ES-I3 (cell line): ENCODE measurements at regions not wholly inside any gene's neighbourhood (a gene's known extent, or its start where the extent isn't known, plus 50 kb on each side); places are given as distances from the start of the nearest gene placed in this dataset.
"Not testable (repeated sequence)": the region's sequence is repeated elsewhere in the genome, so short reads cannot be mapped to it uniquely, and the experiment has no call there.

Experiments used
- H3K36me3 ChIP-seq: 2 replicates; pipeline ENCODE4 v1.6.1; 2013; ENCODE audit warnings: mild to moderate bottlenecking, low read length, control low read depth, moderate library complexity; ENCODE audit not compliant: insufficient read depth
- H3K4me1 ChIP-seq: 2 replicates; pipeline ENCODE4 v1.6.1; 2013; ENCODE audit warnings: mild to moderate bottlenecking, control low read depth, low read length; ENCODE audit not compliant: insufficient read depth
- H3K9ac ChIP-seq: 2 replicates; pipeline ENCODE4 v1.6.1; 2013; ENCODE audit warnings: low read depth, mild to moderate bottlenecking, low read length, moderate library complexity
- H3K9me3 ChIP-seq: 2 replicates; pipeline ENCODE4 v1.6.1; 2013; ENCODE audit warnings: mild to moderate bottlenecking, low read length, moderate library complexity; ENCODE audit not compliant: control insufficient read depth, insufficient read depth

DNA sequence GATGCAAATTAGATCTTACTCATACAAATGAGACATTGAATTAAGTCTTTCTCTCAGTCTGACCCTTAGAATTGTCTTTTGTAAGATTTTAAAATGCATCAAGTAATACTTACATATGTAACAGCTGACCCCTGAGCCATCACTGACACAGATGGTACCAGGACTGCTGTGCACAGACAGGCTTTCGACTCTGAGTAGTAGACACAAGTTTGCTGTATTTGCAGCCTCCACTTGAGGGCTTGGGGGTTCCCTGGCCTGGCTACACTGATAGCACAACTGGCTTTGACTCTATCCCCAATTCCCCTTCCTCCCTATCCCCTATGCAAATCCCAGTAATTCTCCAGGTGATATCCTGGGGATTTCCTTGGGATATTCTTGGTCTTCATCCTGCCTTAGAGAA lies 200.7 kb downstream of the RPIA start:
- Histone ChIP-seq H3K9me3 (no peaks in the 10 kb centered on the region), H3K4me1 (no peaks in the 10 kb centered on the region), H3K9ac (no peak overlapping the region), H3K36me3 (no peaks in the 10 kb centered on the region)

DNA sequence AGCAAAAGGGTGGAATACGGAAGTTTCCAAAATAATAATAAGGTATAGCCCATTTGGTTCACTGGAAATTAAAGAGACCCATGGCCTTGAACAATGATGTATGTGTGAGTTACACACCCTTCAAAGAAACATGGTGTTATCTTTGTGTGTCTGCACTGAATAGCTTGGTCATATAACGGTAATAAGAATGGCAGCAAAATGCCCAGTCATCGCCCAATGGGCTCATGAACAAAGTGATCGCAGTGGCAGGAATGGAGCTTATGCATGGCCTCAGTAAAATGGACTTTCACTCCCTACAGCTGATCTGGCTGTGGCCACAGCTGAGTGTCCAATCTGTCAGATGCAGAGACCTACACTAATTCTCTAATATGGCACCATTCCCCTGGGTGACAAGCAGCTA lies 201.3 kb downstream of the RPIA start:
- no peaks in the 10 kb centered on the region for H3K36me3 ChIP-seq
- no peak overlapping the region for H3K9ac ChIP-seq
- H3K9me3 ChIP-seq = no peaks in the 10 kb centered on the region
- H3K4me1 ChIP-seq = no peaks in the 10 kb centered on the region

DNA sequence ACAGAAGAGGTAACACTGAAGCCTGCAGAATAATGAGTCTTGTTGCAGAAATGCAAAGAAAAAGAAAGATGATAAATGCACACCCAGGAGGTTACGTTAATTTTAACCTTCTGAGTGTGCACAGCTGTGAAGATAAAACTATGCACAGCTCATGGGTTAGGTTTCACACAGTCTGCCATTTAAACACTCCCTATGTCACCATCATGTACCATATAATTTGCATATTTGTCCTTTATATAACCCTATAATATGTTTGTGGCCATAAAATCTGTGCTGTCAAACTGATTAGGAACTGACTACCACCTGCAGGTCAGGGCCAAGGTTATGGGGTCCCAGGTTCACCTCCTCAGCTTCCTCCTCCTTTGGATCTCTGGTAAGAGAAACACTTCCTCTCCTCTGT lies 205.5 kb downstream of the RPIA start:
- no peaks in the 10 kb centered on the region for H3K4me1 ChIP-seq
- no peaks in the 10 kb centered on the region for H3K9me3 ChIP-seq
- no peaks in the 10 kb centered on the region for H3K36me3 ChIP-seq
- no peak overlapping the region for H3K9ac ChIP-seq

- Histone ChIP-seq H3K4me1 (no peaks in the 10 kb centered on the region), H3K36me3 (no peaks in the 10 kb centered on the region), H3K9ac (no peak overlapping the region), H3K9me3 (no peaks in the 10 kb centered on the region)
Observed at GRCh38 chr2:88897715-88898114, 206.2 kb downstream of the RPIA start.

- Histone ChIP-seq H3K9ac (no peak overlapping the region), H3K36me3 (no peaks in the 10 kb centered on the region), H3K9me3 (no peaks in the 10 kb centered on the region), H3K4me1 (no peaks in the 10 kb centered on the region)
Observed at GRCh38 chr2:88903749-88904353, 212.4 kb downstream of the RPIA start.

GRCh38 chr2:88913280-88913679 lies 221.8 kb downstream of the RPIA start:
- H3K9ac ChIP-seq = no peak overlapping the region
- H3K9me3 ChIP-seq = no peaks in the 10 kb centered on the region
- H3K36me3 ChIP-seq = no peaks in the 10 kb centered on the region
- no peaks in the 10 kb centered on the region for H3K4me1 ChIP-seq

DNA sequence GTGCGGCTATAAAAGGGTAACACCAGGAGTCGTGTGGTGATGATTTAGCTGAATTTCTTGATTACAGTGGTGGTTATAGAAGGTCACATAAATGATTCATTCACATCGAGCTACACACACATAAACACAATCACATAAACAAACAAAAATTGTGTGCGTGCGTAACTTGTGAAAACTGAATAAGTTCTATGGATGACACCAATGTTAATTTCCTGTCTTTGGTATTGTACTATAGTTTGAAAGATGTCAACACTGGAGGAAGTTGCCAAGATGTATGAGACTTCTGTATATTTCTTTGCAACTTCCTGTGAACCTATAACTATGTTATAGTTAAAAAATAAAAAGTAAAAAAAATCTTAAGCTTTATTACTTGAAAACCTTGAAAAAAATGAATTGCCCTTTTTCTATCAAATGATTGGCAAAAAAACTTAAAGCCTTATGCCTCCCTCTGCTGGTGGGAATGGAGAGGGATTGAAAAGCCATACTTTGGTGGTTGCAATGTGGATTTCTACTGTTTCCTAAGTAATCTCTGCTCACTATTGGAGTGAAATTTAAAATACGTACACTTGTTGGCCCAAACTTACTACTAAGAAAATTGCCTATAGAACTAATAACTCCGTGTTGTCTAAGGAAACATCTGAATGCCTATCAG lies 227.7 kb downstream of the RPIA start:
- Histone ChIP-seq H3K36me3 (no peaks in the 10 kb centered on the region), H3K9ac (no peak overlapping the region), H3K9me3 (no peaks in the 10 kb centered on the region), H3K4me1 (no peaks in the 10 kb centered on the region)

DNA sequence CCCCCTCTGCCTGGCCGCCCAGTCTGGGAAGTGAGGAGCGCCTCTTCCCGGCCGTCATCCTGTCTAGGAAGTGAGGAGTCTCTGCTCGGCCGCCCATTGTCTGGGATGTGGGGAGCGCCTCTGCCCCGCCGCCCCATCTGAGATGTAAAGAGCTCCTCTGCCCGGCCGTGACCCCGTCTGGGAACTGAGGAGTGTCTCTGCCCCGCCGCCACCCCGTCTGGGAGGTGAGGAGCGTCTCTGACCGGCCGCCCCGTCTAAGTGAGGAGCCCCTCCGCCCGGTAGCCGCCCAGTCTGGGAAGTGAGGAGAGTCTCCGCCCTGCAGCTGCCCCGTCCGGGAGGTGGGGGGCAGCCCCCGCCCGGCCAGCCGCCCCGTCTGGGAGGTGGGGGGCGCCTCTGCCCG lies 228.9 kb downstream of the RPIA start:
- not testable (repeated sequence) for H3K9me3 ChIP-seq, H3K4me1 ChIP-seq, H3K9ac ChIP-seq, H3K36me3 ChIP-seq

DNA sequence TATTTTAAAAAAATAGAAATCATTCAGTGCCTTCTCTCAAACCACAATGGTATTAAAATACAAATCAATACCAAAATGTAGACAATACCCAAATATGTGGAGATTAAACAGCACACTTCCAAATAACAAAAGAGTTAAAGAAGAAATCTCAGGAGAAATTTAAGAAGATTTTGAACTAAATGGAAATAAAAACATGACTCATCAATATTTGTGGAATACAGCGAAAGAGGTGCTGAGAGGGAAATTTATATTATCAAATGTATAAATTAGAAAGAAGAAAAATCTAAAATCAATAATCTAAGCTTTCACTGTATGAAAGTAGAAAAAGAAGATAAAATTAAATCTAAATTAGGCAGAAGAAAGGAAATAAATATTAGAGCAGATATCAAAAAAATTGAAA lies 233.1 kb downstream of the RPIA start:
- Histone ChIP-seq H3K4me1 (no peaks in the 10 kb centered on the region), H3K36me3 (no peaks in the 10 kb centered on the region), H3K9me3 (no peaks in the 10 kb centered on the region), H3K9ac (no peak overlapping the region)

- H3K4me1 ChIP-seq = no peaks in the 10 kb centered on the region
- H3K36me3 ChIP-seq = no peaks in the 10 kb centered on the region
- no peaks in the 10 kb centered on the region for H3K9me3 ChIP-seq
- H3K9ac ChIP-seq = no peak overlapping the region
Observed at GRCh38 chr2:88925770-88926462, 234.4 kb downstream of the RPIA start.

DNA sequence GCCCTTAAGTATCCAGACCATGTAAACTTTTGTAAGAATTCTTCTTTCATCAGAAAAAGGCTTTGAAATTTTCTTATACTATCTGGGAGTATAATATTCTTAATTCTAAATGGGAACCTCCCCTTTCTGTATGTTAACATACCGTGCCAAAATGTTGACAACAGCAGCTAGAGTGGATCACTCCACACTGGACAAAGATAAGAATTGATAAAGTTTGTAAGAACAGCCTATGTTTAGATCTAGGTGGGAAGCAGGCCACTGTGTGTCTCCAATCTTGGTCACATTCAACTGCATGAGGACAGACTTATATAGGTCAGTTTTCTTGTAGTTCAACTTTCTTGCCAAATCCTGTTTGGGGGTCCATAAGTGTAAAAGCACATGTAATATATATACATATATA lies 235.7 kb downstream of the RPIA start:
- H3K36me3 ChIP-seq = no peaks in the 10 kb centered on the region
- H3K9me3 ChIP-seq = no peaks in the 10 kb centered on the region
- H3K4me1 ChIP-seq = no peaks in the 10 kb centered on the region
- no peak overlapping the region for H3K9ac ChIP-seq

GRCh38 chr2:88930659-88931058 lies 239.2 kb downstream of the RPIA start:
- H3K4me1 ChIP-seq = no peaks in the 10 kb centered on the region
- H3K9ac ChIP-seq = no peak overlapping the region
- no peaks in the 10 kb centered on the region for H3K36me3 ChIP-seq
- H3K9me3 ChIP-seq = no peaks in the 10 kb centered on the region

DNA sequence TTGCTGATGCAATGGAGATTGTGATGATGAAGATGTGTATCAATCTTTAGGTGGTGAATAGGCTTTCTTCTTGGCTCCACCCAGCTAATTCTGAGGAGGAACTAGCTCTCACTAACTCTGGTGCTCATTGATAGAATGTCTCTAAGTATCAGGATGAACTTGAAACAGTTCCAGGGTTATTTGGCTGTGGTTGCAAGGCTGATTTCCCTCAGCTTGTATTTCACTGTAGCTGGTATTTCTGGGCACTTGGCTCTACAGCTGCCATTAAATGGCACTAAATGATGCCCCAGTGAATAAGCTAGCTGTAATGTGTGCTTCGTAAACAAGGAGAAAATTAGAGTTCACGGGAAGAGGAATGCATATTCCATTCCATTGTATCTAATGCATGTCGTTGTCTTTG lies 241.2 kb downstream of the RPIA start:
- no peaks in the 10 kb centered on the region for H3K36me3 ChIP-seq
- H3K9me3 ChIP-seq = no peaks in the 10 kb centered on the region
- H3K4me1 ChIP-seq = no peaks in the 10 kb centered on the region
- H3K9ac ChIP-seq = no peak overlapping the region

- no peak overlapping the region for H3K9ac ChIP-seq
- H3K9me3 ChIP-seq = no peaks in the 10 kb centered on the region
- H3K4me1 ChIP-seq = no peaks in the 10 kb centered on the region
- no peaks in the 10 kb centered on the region for H3K36me3 ChIP-seq
Observed at GRCh38 chr2:88933091-88933490, 241.6 kb downstream of the RPIA start.

- no peaks in the 10 kb centered on the region for H3K9me3 ChIP-seq
- H3K9ac ChIP-seq = no peak overlapping the region
- no peaks in the 10 kb centered on the region for H3K4me1 ChIP-seq
- H3K36me3 ChIP-seq = no peaks in the 10 kb centered on the region
Observed at GRCh38 chr2:88933980-88934379, 242.5 kb downstream of the RPIA start.
